GM10266 (cell line): ENCODE measurements at regions not wholly inside any gene's neighbourhood (a gene's known extent, or its start where the extent isn't known, plus 50 kb on each side); places are given as distances from the start of the nearest gene placed in this dataset.

Experiments used
- DNase-seq: peaks from one replicate; pipeline ENCODE4 v3.0.0; 2012; ENCODE audit errors: extremely low spot score
- CTCF ChIP-seq: IDR thresholded peaks from 2 replicates; pipeline ENCODE4 v1.5.1; 2012; ENCODE audit warnings: mild to moderate bottlenecking, low read depth; ENCODE audit not compliant: control insufficient read depth, insufficient read depth; ENCODE audit errors: missing control alignments

DNA sequence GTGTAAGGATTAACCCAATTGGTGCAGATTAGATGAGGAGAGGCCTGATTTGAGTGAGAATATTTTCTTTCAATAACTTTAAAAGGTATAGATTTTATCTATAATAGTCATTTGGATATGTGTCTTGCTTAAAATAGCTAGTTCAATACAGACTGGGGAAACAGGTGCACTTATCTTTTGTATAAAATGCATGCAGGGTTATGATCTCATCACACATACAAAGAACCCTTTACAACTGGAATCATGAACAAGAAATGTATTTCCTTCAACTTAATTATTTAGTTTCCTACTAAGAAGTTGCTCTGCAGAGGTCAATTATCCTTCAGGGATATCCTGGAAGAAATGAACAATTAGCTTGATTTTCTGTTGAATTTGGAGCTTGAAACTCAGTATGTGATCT lies 259.6 kb downstream of the PTBP2 start:
- no peak for DNase-seq
- no peak for TF ChIP-seq CTCF

DNA sequence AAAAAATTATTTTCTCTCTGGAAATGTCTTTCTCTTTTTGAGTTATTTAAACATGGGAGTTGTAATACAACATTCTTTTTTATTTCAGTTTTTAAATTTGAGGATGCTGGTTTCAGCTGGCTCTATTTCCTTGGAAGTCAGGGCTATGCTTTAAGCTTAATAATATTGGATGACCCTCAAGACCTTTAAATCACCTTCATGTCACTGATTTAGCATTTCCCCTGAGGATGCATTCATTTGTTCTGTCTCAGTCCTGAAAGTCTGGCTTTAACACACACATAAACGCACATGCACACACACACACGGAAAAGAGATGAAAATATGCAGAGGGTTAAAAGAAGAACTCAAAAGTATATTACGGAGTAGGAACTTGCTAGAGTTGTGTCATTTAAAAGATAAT lies 260.5 kb downstream of the PTBP2 start:
- no peak for TF ChIP-seq CTCF
- no peak for DNase-seq

GRCh38 chr1:96983866-96984265 lies 262.3 kb downstream of the PTBP2 start:
- no peak for DNase-seq
- TF ChIP-seq CTCF = no peak

DNA sequence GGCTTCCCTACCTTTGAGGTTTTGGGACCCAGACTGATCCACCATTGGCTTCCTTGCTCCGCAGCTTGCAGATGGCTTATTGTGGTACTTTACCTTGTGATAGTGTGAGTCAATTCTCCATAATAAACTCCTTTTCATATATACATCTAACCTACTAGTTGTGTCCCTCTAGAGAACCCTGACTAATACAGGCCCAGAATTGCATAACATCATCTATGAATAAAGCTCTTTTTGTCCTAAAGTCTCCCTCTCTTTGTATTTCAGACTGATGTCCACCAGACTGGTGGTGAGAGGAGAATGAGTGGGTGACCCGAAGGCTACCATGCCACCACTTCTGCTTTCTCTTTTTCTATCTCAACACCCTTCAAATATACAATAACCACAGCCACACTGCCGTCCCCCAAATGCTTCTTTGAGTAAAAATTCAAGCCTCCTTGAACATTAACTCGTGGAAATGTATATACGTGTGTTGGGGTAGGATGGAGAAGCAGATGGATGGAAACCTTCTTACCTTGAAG lies 265.7 kb downstream of the PTBP2 start:
- TF ChIP-seq CTCF = no peak
- DNase-seq = no peak

GRCh38 chr1:96989302-96989701 lies 267.7 kb downstream of the PTBP2 start:
- DNase-seq = no peak
- TF ChIP-seq CTCF = no peak

DNA sequence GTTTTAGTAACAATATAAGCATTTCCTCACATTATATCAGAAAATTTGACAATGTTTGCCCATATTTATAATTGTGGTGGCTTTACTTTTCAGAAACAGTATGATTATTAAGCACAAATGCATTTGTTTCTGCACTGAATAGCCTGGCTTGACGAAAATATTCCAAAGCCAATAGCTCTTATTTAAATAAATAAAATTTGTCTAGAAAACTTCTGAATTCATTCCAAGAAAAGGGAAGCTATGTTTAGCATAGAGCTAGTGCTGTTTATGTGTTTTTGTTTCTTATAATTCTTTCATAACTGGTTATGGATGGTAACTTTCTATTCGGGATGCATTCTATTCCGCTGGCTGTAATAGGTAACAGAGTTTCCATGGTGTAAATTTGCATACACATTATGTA lies 268.6 kb downstream of the PTBP2 start:
- no peak for DNase-seq
- TF ChIP-seq CTCF = no peak

- DNase-seq = no peak
- no peak for TF ChIP-seq CTCF
These were observed 269.7 kb downstream of the PTBP2 start for GRCh38 chr1:96991261-96991660.
